Smooth muscle cell (in vitro differentiated cells): ENCODE measurements at regions not wholly inside any gene's neighbourhood (a gene's known extent, or its start where the extent isn't known, plus 50 kb on each side); places are given as distances from the start of the nearest gene placed in this dataset.

Source experiments
- DNase-seq: peaks from one replicate; lab custom pipeline; 2025; ENCODE audit not compliant: unreplicated experiment; lab: John Stamatoyannopoulos, UW
- H2AFZ ChIP-seq: fragments of 200-600 bp; sonication (generic); 2 replicates; pipeline ENCODE4 v1.6.0; 2016; ENCODE audit warnings: antibody characterized with exemption, low read depth, mild to moderate bottlenecking
- H3F3A ChIP-seq: fragments of 200-600 bp; sonication (generic); 2 replicates; pipeline ENCODE4 v1.6.0; 2017; ENCODE audit warnings: antibody characterized with exemption, low read depth
- H3K27ac ChIP-seq: fragments of 200-600 bp; sonication (generic); 2 replicates; pipeline ENCODE4 v1.5.1; 2016; ENCODE audit warnings: low read depth, mild to moderate bottlenecking
- H3K27me3 ChIP-seq: fragments of 200-600 bp; sonication (generic); 2 replicates; pipeline ENCODE4 v1.6.1; 2016; ENCODE audit warnings: low read depth, mild to moderate bottlenecking
- H3K36me3 ChIP-seq: fragments of 200-600 bp; sonication (generic); 2 replicates; pipeline ENCODE4 v1.5.1; 2016; ENCODE audit warnings: low read depth
- H3K4me1 ChIP-seq: fragments of 200-600 bp; sonication (generic); 2 replicates; pipeline ENCODE4 v1.5.1; 2016; ENCODE audit warnings: low read depth
- H3K4me2 ChIP-seq: fragments of 200-600 bp; sonication (generic); 2 replicates; pipeline ENCODE4 v1.6.0; 2016; ENCODE audit warnings: mild to moderate bottlenecking
- H3K4me3 ChIP-seq: fragments of 200-600 bp; sonication (generic); 2 replicates; pipeline ENCODE4 v1.5.1; 2016; ENCODE audit warnings: mild to moderate bottlenecking
- H3K79me2 ChIP-seq: fragments of 200-600 bp; sonication (generic); 2 replicates; pipeline ENCODE4 v1.6.0; 2016; ENCODE audit warnings: low read depth, mild to moderate bottlenecking
- H3K9ac ChIP-seq: fragments of 200-600 bp; sonication (generic); 2 replicates; pipeline ENCODE4 v1.6.0; 2016; ENCODE audit warnings: low read depth
- H3K9me3 ChIP-seq: fragments of 200-600 bp; sonication (generic); replicated peaks from 2 replicates; pipeline ENCODE4 v1.5.1; 2016; ENCODE audit warnings: low read depth
- H4K20me1 ChIP-seq: fragments of 200-600 bp; sonication (generic); 2 replicates; pipeline ENCODE4 v1.6.0; 2016; ENCODE audit warnings: low read depth
- CTCF ChIP-seq: fragments of 200-600 bp; sonication (generic); IDR thresholded peaks from 2 replicates; pipeline ENCODE4 v1.5.1; 2017; ENCODE audit warnings: borderline replicate concordance, mild to moderate bottlenecking, antibody characterized with exemption; ENCODE audit not compliant: insufficient read depth, poor library complexity, severe bottlenecking
- WGBS: methylation state at CpG from one replicate; pipeline ENCODE4 v1.1.7; 2016; ENCODE audit warnings: low lambda C conversion rate; 5-methylcytosine and 5-hydroxymethylcytosine counted together

GRCh38 chrX:65925005-65925404, 114.9 kb downstream of the VSIG4 start:
- Histone ChIP-seq H3F3A (no peaks in the 10 kb centered on the region), H3K4me1 (no peaks in the 10 kb centered on the region), H2AFZ (no peak overlapping the region), H3K4me2 (no peak overlapping the region), H3K9me3 (no peaks in the 10 kb centered on the region), H3K4me3 (no peak overlapping the region), H3K27ac (no peak overlapping the region), H3K9ac (no peak overlapping the region), H3K36me3 (no peaks in the 10 kb centered on the region), H4K20me1 (no peaks in the 10 kb centered on the region), H3K27me3 (no peaks in the 10 kb centered on the region), H3K79me2 (no peaks in the 10 kb centered on the region)
- WGBS: 63% methylated on average over 3 of the region's 3 CpGs
- DNase-seq: no peak
- no peak for TF ChIP-seq CTCF

- DNase-seq: no peak
- Histone ChIP-seq H3K79me2 (no peaks in the 10 kb centered on the region), H3K4me2 (no peak overlapping the region), H3K36me3 (no peaks in the 10 kb centered on the region), H3K27me3 (no peaks in the 10 kb centered on the region), H3K4me1 (no peaks in the 10 kb centered on the region), H3F3A (no peaks in the 10 kb centered on the region), H3K9ac (no peak overlapping the region), H3K27ac (peak overlapping the region; percentile 48), H2AFZ (no peak overlapping the region), H4K20me1 (no peaks in the 10 kb centered on the region), H3K4me3 (no peak overlapping the region), H3K9me3 (no peaks in the 10 kb centered on the region)
- TF ChIP-seq CTCF: no peak
- 43% methylated on average over 2 of the region's 2 CpGs for WGBS
Measured at GRCh38 chrX:65921363-65921762, 118.5 kb downstream of the VSIG4 start.

GRCh38 chrX:65920620-65921019, 119.3 kb downstream of the VSIG4 start:
- DNase-seq: no peak
- Histone ChIP-seq H3K4me3 (no peak overlapping the region), H3K79me2 (no peaks in the 10 kb centered on the region), H3K27me3 (no peaks in the 10 kb centered on the region), H3F3A (no peaks in the 10 kb centered on the region), H3K27ac (peak overlapping the region; percentile 48), H3K9me3 (no peaks in the 10 kb centered on the region), H3K36me3 (no peaks in the 10 kb centered on the region), H3K4me1 (no peaks in the 10 kb centered on the region), H3K4me2 (no peak overlapping the region), H4K20me1 (no peaks in the 10 kb centered on the region), H3K9ac (no peak overlapping the region), H2AFZ (no peak overlapping the region)
- 33% methylated on average over 1 of the region's 1 CpG for WGBS
- no peak for TF ChIP-seq CTCF

- Histone ChIP-seq H3K36me3 (no peaks in the 10 kb centered on the region), H3K9ac (no peak overlapping the region), H3K79me2 (no peaks in the 10 kb centered on the region), H4K20me1 (no peaks in the 10 kb centered on the region), H3K27me3 (no peaks in the 10 kb centered on the region), H3K4me3 (no peak overlapping the region), H2AFZ (no peak overlapping the region), H3K27ac (no peak overlapping the region), H3K9me3 (no peaks in the 10 kb centered on the region), H3K4me2 (no peak overlapping the region), H3F3A (no peaks in the 10 kb centered on the region), H3K4me1 (no peaks in the 10 kb centered on the region)
- 65% methylated on average over 3 of the region's 3 CpGs for WGBS
- no peak for TF ChIP-seq CTCF
- DNase-seq: no peak
Measured at GRCh38 chrX:65910899-65911298, 129.0 kb downstream of the VSIG4 start.
